OCI-LY1 (cell line): ENCODE measurements at regions not wholly inside any gene's neighbourhood (a gene's known extent, or its start where the extent isn't known, plus 50 kb on each side); places are given as distances from the start of the nearest gene placed in this dataset.

ENCODE experiments used
- H2AFZ ChIP-seq: fragments of 200-600 bp; sonication (generic), shearing (Covaris generic); 2 replicates; pipeline ENCODE4 v1.6.0; 2014; ENCODE audit warnings: antibody characterized with exemption, mild to moderate bottlenecking, low read length
- H3F3A ChIP-seq: fragments of 200-600 bp; sonication (generic), shearing (Covaris generic); 2 replicates; pipeline ENCODE4 v1.6.0; 2014; ENCODE audit warnings: mild to moderate bottlenecking, antibody characterized with exemption, low read length, moderate library complexity; ENCODE audit not compliant: insufficient read depth
- H3K27ac ChIP-seq: fragments of 200-600 bp; sonication (generic); 2 replicates; pipeline ENCODE4 v1.5.1; 2014; ENCODE audit warnings: low read length, mixed run types, mild to moderate bottlenecking, low read depth; ENCODE audit not compliant: poor library complexity, severe bottlenecking
- H3K27me3 ChIP-seq: fragments of 200-600 bp; sonication (generic); 2 replicates; pipeline ENCODE4 v1.6.0; 2014; ENCODE audit warnings: antibody characterized with exemption, mild to moderate bottlenecking, low read length, moderate library complexity; ENCODE audit not compliant: insufficient read depth
- H3K36me3 ChIP-seq: fragments of 200-600 bp; sonication (generic); 2 replicates; pipeline ENCODE4 v1.6.1; 2014; ENCODE audit warnings: mild to moderate bottlenecking, antibody characterized with exemption, low read length, moderate library complexity, mixed read lengths; ENCODE audit not compliant: insufficient read depth
- H3K4me1 ChIP-seq: fragments of 200-600 bp; sonication (generic); 2 replicates; pipeline ENCODE4 v1.5.1; 2014; ENCODE audit warnings: mild to moderate bottlenecking, low read length, moderate library complexity; ENCODE audit not compliant: insufficient read depth, severe bottlenecking
- H3K4me2 ChIP-seq: fragments of 200-600 bp; sonication (generic), shearing (Covaris generic); 2 replicates; pipeline ENCODE4 v1.6.1; 2014; ENCODE audit warnings: low read length
- H3K4me3 ChIP-seq: fragments of 200-600 bp; sonication (generic); 2 replicates; pipeline ENCODE4 v1.5.1; 2014; ENCODE audit warnings: low read length, low read depth, mild to moderate bottlenecking, mixed read lengths; ENCODE audit not compliant: poor library complexity, severe bottlenecking
- H3K79me2 ChIP-seq: fragments of 200-600 bp; shearing (Covaris generic); 2 replicates; pipeline ENCODE4 v1.6.1; 2016; ENCODE audit warnings: mixed run types, low read length, mixed read lengths; ENCODE audit not compliant: insufficient read depth
- H3K9ac ChIP-seq: fragments of 200-600 bp; sonication (generic), shearing (Covaris generic); 2 replicates; pipeline ENCODE4 v1.6.1; 2014; ENCODE audit warnings: mild to moderate bottlenecking, low read length, mixed read lengths
- H3K9me2 ChIP-seq: fragments of 200-600 bp; sonication (generic), shearing (Covaris generic); 2 replicates; pipeline ENCODE4 v1.6.1; 2014; ENCODE audit warnings: low read depth, mild to moderate bottlenecking, low read length, mixed read lengths
- H3K9me3 ChIP-seq: fragments of 200-600 bp; shearing (Covaris generic); 2 replicates; pipeline ENCODE4 v1.6.1; 2014; ENCODE audit warnings: low read length, mixed read lengths
- H4K20me1 ChIP-seq: fragments of 200-600 bp; sonication (generic), shearing (Covaris generic); 2 replicates; pipeline ENCODE4 v1.6.0; 2016; ENCODE audit warnings: mild to moderate bottlenecking, low read length; ENCODE audit not compliant: insufficient read depth
- CTCF ChIP-seq: fragments of 200-600 bp; sonication (generic), shearing (Covaris generic); IDR thresholded peaks from 2 replicates; pipeline ENCODE4 v1.5.1; 2017; ENCODE audit warnings: mild to moderate bottlenecking, antibody characterized with exemption, low read length, moderate library complexity, mixed read lengths
- EZH2 ChIP-seq: fragments of 200-600 bp; sonication (generic), shearing (Covaris generic); IDR thresholded peaks from 2 replicates; pipeline ENCODE4 v1.8.0; 2017; ENCODE audit warnings: borderline replicate concordance, mixed run types, mild to moderate bottlenecking, antibody characterized with exemption, low read length, moderate library complexity, mixed read lengths

GRCh38 chr3:147210676-147211075 is 195.7 kb downstream of the ZIC4 start:
- no peak overlapping the region for H3K9ac ChIP-seq
- H3K9me2 ChIP-seq, result no peaks in the 10 kb centered on the region
- no peaks in the 10 kb centered on the region for H3K36me3 ChIP-seq
- H3K27ac ChIP-seq, result no peak overlapping the region
- no peaks in the 10 kb centered on the region for H3K9me3 ChIP-seq
- H3K4me1 ChIP-seq, result no peaks in the 10 kb centered on the region
- H3K4me2 ChIP-seq, result no peak overlapping the region
- H3K79me2 ChIP-seq, result no peaks in the 10 kb centered on the region
- no peaks in the 10 kb centered on the region for H3K27me3 ChIP-seq
- H4K20me1 ChIP-seq, result no peaks in the 10 kb centered on the region
- no peak overlapping the region for H3K4me3 ChIP-seq
- no peaks in the 10 kb centered on the region for H3F3A ChIP-seq
- TF ChIP-seq CTCF, result no peak
- TF ChIP-seq EZH2, result no peak
- no peak overlapping the region for H2AFZ ChIP-seq

- Histone ChIP-seq H2AFZ (no peak overlapping the region), H3K9me3 (no peaks in the 10 kb centered on the region), H3K9me2 (no peaks in the 10 kb centered on the region), H3K4me2 (no peak overlapping the region), H3K4me1 (no peaks in the 10 kb centered on the region), H3K9ac (no peak overlapping the region), H3K79me2 (no peaks in the 10 kb centered on the region), H3K4me3 (no peak overlapping the region), H3F3A (no peaks in the 10 kb centered on the region), H3K27me3 (no peaks in the 10 kb centered on the region), H4K20me1 (no peaks in the 10 kb centered on the region), H3K36me3 (no peaks in the 10 kb centered on the region), H3K27ac (no peak overlapping the region)
- TF ChIP-seq EZH2 (no peak), CTCF (no peak)
These were observed 205.3 kb downstream of the ZIC4 start for GRCh38 chr3:147201086-147201485.

DNA sequence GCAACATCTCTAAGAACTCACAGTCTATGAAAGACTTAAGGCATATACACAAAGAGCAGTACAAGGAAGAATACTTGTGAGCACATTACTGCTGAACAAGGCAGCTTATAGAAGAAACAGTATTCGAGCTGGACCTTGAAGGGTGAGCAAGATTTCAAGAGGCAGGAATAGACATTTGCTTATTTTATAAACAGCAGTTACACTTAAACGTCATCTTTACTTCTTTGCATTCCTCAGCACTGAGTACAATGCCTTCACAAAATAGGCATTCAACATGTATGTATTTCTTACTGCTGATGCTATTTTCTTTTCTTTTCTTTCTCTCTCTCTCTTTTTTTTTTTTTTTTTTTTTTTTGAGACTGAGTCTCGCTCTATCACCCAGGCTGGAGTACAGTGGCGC is 205.8 kb downstream of the ZIC4 start:
- Histone ChIP-seq H3K27ac (no peak overlapping the region), H4K20me1 (no peaks in the 10 kb centered on the region), H3K9me3 (no peaks in the 10 kb centered on the region), H3K36me3 (no peaks in the 10 kb centered on the region), H3K4me2 (no peak overlapping the region), H3K9ac (no peak overlapping the region), H3F3A (no peaks in the 10 kb centered on the region), H2AFZ (no peak overlapping the region), H3K9me2 (no peaks in the 10 kb centered on the region), H3K4me1 (no peaks in the 10 kb centered on the region), H3K27me3 (no peaks in the 10 kb centered on the region), H3K4me3 (no peak overlapping the region), H3K79me2 (no peaks in the 10 kb centered on the region)
- TF ChIP-seq EZH2 (no peak), CTCF (no peak)
